Neuron (in vitro differentiated cells): ENCODE measurements at regions not wholly inside any gene's neighbourhood (a gene's known extent, or its start where the extent isn't known, plus 50 kb on each side); places are given as distances from the start of the nearest gene placed in this dataset.
"Not testable (repeated sequence)": the region's sequence is repeated elsewhere in the genome, so short reads cannot be mapped to it uniquely, and the experiment has no call there.

Experiments
- H2AFZ ChIP-seq: one replicate; pipeline ENCODE4 v1.6.1; 2013; ENCODE audit warnings: low read depth, mild to moderate bottlenecking, inconsistent platforms, low read length, moderate library complexity
- H3K27me3 ChIP-seq: one replicate; pipeline ENCODE4 v1.6.1; 2013; ENCODE audit warnings: low read length; ENCODE audit not compliant: insufficient read depth
- H3K36me3 ChIP-seq: one replicate; pipeline ENCODE4 v1.6.1; 2013; ENCODE audit warnings: low read length; ENCODE audit not compliant: insufficient read depth
- H3K4me1 ChIP-seq: one replicate; pipeline ENCODE4 v1.6.1; 2013; ENCODE audit warnings: low read length; ENCODE audit not compliant: insufficient read depth
- H3K4me3 ChIP-seq: 2 replicates; pipeline ENCODE4 v1.5.1; 2013; ENCODE audit warnings: mild to moderate bottlenecking, low read length, moderate library complexity
- H3K9me3 ChIP-seq: one replicate; pipeline ENCODE4 v1.6.1; 2013; ENCODE audit warnings: low read length

DNA sequence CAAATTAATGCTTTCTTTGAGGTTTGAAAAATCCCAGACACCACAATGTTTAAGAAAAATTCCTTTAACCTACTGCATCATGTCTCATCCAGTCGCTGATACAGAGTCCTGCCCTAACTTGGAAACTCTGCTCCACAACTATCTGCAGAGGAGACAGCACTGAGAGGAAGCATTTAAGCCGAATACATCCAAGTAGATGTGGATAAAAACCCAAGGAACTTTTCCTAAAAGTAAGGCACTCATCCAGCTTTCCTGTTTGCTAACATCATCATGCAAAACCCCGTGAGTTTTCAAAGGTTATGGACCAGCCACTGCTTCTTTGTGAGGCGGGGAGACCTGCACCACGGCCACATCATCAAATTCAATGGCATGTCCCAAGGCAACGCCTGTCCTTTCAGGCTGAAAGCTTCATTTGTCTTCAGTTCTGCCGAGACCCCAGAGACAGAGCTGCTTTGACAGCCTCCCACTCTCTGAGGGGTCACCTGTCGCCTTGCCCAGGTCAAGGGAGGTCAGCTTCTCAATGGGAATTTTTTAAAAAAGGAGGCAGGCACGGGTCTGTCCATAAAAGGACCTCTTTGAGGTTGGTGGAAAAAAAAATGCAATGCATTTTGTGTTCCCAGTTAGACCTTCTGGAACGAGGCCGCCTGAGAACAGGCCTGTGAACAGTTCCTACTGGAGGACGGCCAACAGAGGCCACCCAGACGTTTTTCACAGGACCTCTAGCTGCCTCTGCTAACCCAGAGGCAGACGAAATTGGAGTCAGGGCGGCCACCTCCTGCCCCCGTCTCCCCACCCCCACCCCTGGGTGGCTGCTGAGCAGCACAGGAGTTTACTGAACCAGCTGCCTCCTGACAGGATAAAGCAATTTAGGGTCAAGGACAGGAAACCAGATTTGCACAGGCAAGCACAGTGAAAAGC is 142.5 kb upstream of the HDDC2 start:
- Histone ChIP-seq H3K27me3 (no peaks in the 10 kb centered on the region), H2AFZ (no peak overlapping the region), H3K9me3 (no peaks in the 10 kb centered on the region), H3K4me3 (no peak overlapping the region), H3K36me3 (no peaks in the 10 kb centered on the region), H3K4me1 (peaks cover 7% of the 10 kb centered on the region)

- Histone ChIP-seq H3K4me1 (peaks cover 7% of the 10 kb centered on the region), H3K27me3 (no peaks in the 10 kb centered on the region), H2AFZ (no peak overlapping the region), H3K36me3 (no peaks in the 10 kb centered on the region), H3K9me3 (no peaks in the 10 kb centered on the region), H3K4me3 (no peak overlapping the region)
These were observed 143.3 kb upstream of the HDDC2 start for GRCh38 chr6:125445054-125445453.

DNA sequence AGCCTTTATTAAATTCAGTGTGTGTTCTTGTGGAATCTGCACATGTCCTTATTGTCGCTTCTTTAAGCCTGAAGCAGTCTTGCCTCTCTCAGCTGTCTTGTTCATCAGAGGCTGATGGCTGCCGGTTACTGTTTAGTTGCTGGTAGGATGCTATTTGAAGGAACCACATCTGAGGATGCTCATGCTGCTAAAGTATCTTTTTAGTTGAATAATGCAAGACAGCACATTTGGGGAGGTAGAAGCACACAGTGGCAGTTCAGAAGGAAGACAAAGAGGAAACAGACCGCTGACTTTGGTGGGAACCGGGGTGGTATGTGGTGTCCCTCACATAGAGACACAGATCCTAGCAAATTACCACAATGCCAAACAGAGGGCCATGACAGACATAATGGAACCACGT is 144.2 kb upstream of the HDDC2 start:
- no peaks in the 10 kb centered on the region for H3K9me3 ChIP-seq
- H3K36me3 ChIP-seq: no peaks in the 10 kb centered on the region
- H3K4me1 ChIP-seq: peaks cover 7% of the 10 kb centered on the region
- no peak overlapping the region for H2AFZ ChIP-seq
- no peaks in the 10 kb centered on the region for H3K27me3 ChIP-seq
- H3K4me3 ChIP-seq: no peak overlapping the region

DNA sequence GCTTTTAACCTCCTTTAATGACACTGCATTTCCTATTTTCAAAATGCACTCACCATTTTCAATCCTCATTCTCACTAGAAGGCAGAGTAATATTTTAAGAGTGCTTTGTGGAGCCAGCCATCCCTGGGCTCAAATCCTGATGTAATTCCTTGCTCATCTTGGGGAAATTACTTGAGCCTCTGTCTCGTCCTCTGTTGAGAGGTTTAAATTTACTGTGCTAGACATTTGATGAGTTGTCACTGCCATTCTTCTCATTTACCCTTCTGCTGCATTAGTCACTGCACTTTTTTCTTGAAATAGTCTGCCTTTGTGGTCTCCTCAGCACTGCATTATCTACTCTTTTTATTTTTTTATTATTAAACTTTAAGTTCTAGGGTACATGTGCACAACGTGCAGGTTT is 150.0 kb upstream of the HDDC2 start:
- no peaks in the 10 kb centered on the region for H3K36me3 ChIP-seq
- no peaks in the 10 kb centered on the region for H3K27me3 ChIP-seq
- no peak overlapping the region for H3K4me3 ChIP-seq
- H3K9me3 ChIP-seq: no peaks in the 10 kb centered on the region
- no peak overlapping the region for H2AFZ ChIP-seq
- no peaks in the 10 kb centered on the region for H3K4me1 ChIP-seq

- H3K27me3 ChIP-seq: no peaks in the 10 kb centered on the region
- no peaks in the 10 kb centered on the region for H3K4me1 ChIP-seq
- H3K9me3 ChIP-seq: no peaks in the 10 kb centered on the region
- no peak overlapping the region for H2AFZ ChIP-seq
- H3K36me3 ChIP-seq: no peaks in the 10 kb centered on the region
- H3K4me3 ChIP-seq: no peak overlapping the region
These were observed 151.7 kb upstream of the HDDC2 start for GRCh38 chr6:125453516-125453915.

DNA sequence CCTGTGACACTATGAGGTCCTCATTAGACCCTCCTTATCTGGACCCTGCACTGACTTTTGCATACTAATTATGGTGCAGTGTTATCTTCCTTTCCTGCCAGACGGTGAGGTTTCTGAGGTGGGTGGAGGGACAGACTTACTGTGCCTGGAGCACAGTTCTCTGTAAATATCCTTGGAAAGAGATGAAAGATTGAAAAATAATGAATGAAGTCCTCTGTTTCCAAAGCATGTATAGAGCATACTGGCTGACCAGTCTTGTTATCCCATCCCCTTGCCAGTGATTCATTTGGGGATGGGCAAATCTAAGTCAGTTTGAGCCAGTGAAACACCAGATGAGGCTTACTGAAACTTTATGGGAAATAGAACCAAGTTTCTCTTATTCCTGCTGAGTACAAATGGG is 152.6 kb upstream of the HDDC2 start:
- Histone ChIP-seq H2AFZ (no peak overlapping the region), H3K4me1 (no peaks in the 10 kb centered on the region), H3K9me3 (no peaks in the 10 kb centered on the region), H3K36me3 (no peaks in the 10 kb centered on the region), H3K4me3 (no peak overlapping the region), H3K27me3 (no peaks in the 10 kb centered on the region)

GRCh38 chr6:125458493-125458892 is 156.7 kb upstream of the HDDC2 start:
- not testable (repeated sequence) for H3K4me1 ChIP-seq, H2AFZ ChIP-seq, H3K9me3 ChIP-seq, H3K27me3 ChIP-seq, H3K36me3 ChIP-seq, H3K4me3 ChIP-seq

- not testable (repeated sequence) for H3K4me3 ChIP-seq, H3K4me1 ChIP-seq, H3K9me3 ChIP-seq, H2AFZ ChIP-seq, H3K36me3 ChIP-seq, H3K27me3 ChIP-seq
These were observed 163.6 kb upstream of the HDDC2 start for GRCh38 chr6:125465332-125465731.

GRCh38 chr6:125469915-125470314 is 168.1 kb upstream of the HDDC2 start:
- H3K27me3 ChIP-seq: peaks cover 2% of the 10 kb centered on the region
- H3K4me3 ChIP-seq: no peak overlapping the region
- no peaks in the 10 kb centered on the region for H3K36me3 ChIP-seq
- H3K4me1 ChIP-seq: no peaks in the 10 kb centered on the region
- no peak overlapping the region for H2AFZ ChIP-seq
- peaks cover 2% of the 10 kb centered on the region for H3K9me3 ChIP-seq

- Histone ChIP-seq H3K9me3 (no peaks in the 10 kb centered on the region), H3K27me3 (peaks cover 2% of the 10 kb centered on the region)
These were observed 169.9 kb upstream of the HDDC2 start for GRCh38 chr6:125471667-125472066.

GRCh38 chr6:125474061-125474460 is 172.3 kb upstream of the HDDC2 start:
- Histone ChIP-seq H3K27me3 (peaks cover 2% of the 10 kb centered on the region), H2AFZ (no peak overlapping the region)

More at GRCh38 chr6:125471667-125472066, 169.9 kb upstream of the HDDC2 start:
- H3K36me3 ChIP-seq: no peaks in the 10 kb centered on the region
- no peak overlapping the region for H3K4me3 ChIP-seq
- H2AFZ ChIP-seq: no peak overlapping the region
- H3K4me1 ChIP-seq: no peaks in the 10 kb centered on the region

GRCh38 chr6:125477156-125477555 is 175.4 kb upstream of the HDDC2 start:
- no peaks in the 10 kb centered on the region for H3K27me3 ChIP-seq
- H3K36me3 ChIP-seq: no peaks in the 10 kb centered on the region
- H3K4me3 ChIP-seq: no peak overlapping the region
- H2AFZ ChIP-seq: no peak overlapping the region
- H3K9me3 ChIP-seq: no peaks in the 10 kb centered on the region
- no peaks in the 10 kb centered on the region for H3K4me1 ChIP-seq

More at GRCh38 chr6:125474061-125474460, 172.3 kb upstream of the HDDC2 start:
- Histone ChIP-seq H3K36me3 (no peaks in the 10 kb centered on the region), H3K4me3 (no peak overlapping the region), H3K9me3 (no peaks in the 10 kb centered on the region), H3K4me1 (no peaks in the 10 kb centered on the region)

GRCh38 chr6:125477844-125478243 is 176.1 kb upstream of the HDDC2 start:
- H2AFZ ChIP-seq: no peak overlapping the region
- no peaks in the 10 kb centered on the region for H3K4me1 ChIP-seq
- no peaks in the 10 kb centered on the region for H3K36me3 ChIP-seq
- H3K9me3 ChIP-seq: no peaks in the 10 kb centered on the region
- no peak overlapping the region for H3K4me3 ChIP-seq
- H3K27me3 ChIP-seq: no peaks in the 10 kb centered on the region

DNA sequence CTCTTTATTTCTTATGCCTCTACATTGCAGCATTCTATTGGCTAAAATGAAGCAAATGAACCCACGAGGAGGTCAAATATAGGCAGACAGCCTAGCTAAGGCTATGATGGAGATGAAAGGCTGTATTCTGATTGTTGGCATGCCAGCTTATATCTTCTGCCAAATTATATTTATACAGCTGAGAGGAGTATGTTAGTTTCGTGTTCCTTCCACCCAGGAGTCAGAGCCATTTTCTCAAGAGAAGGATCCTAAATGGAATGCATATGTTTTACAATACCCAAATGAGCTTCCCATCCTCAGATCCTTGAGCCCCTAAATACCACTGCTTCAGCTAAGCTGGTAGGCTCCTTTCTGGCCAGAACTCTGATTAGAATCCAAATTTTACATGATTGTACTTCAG is 178.4 kb upstream of the HDDC2 start:
- Histone ChIP-seq H3K36me3 (no peaks in the 10 kb centered on the region), H3K4me1 (no peaks in the 10 kb centered on the region), H3K4me3 (no peak overlapping the region), H2AFZ (no peak overlapping the region), H3K27me3 (no peaks in the 10 kb centered on the region), H3K9me3 (no peaks in the 10 kb centered on the region)
